ENCODE measurements at regions not wholly inside any gene's neighbourhood (a gene's known extent, or its start where the extent isn't known, plus 50 kb on each side); places are given as distances from the start of the nearest gene placed in this dataset.

GRCh38 chr1:244183037-244183436 is 132.0 kb downstream of the ZBTB18 start:
- H3K27me3 Mint-ChIP-seq = peaks cover 0 to 4% (median under 1%) of the 10 kb centered on the region in 3 donors
- no peaks in the 10 kb centered on the region for H3K36me3 Mint-ChIP-seq
- ATAC-seq (ENCODE audit: low read depth in 2 of 2) = no peak
- H3K4me3 Mint-ChIP-seq = no peak overlapping the region
- H3K4me1 Mint-ChIP-seq = no peaks in the 10 kb centered on the region
- no peaks in the 10 kb centered on the region for H3K9me3 Mint-ChIP-seq
- peak overlapping the region in 1 of 6 donors; percentile 59 for H3K27ac Mint-ChIP-seq
- DNase-seq = no peak

GRCh38 chr1:244186372-244186771 is 135.3 kb downstream of the ZBTB18 start:
- Mint-ChIP-seq H3K4me3 (no peak overlapping the region), H3K9me3 (peaks cover 6 to 11% (median 9%) of the 10 kb centered on the region in 7 donors), H3K4me1 (no peaks in the 10 kb centered on the region), H3K27me3 (peaks cover 0 to 4% (median 0%) of the 10 kb centered on the region in 3 donors), H3K27ac (no peak overlapping the region), H3K36me3 (peaks cover 0 to 12% of the 10 kb centered on the region in 2 donors)
- DNase-seq (no peak), ATAC-seq (ENCODE audit: low read depth in 2 of 2) (no peak)

DNA sequence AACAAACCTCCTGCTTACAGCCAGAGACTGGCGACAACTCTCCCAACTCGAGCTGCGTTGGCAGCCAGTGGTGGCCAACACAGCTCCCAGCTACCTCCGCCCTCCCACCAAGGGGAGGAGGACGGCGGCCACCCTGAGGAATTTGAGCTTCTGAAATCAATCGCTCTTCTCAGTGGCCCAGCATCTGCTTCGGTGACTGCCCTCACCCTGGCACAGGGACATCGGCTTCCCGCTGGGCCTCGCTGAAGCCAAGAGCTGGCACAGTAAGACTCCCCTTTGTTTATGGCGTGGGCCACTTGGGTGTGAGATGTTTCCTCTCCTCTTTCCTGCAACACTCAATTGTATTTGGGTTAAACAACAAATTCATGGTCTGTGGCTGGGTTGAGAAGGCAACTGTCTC is 136.2 kb downstream of the ZBTB18 start:
- Mint-ChIP-seq H3K4me1 (no peaks in the 10 kb centered on the region), H3K27ac (no peak overlapping the region), H3K27me3 (peaks cover 0 to 4% (median 0%) of the 10 kb centered on the region in 3 donors), H3K36me3 (peaks cover 0 to 12% of the 10 kb centered on the region in 2 donors), H3K9me3 (peaks cover 6 to 11% (median 9%) of the 10 kb centered on the region in 7 donors), H3K4me3 (no peak overlapping the region)
- no peak for ATAC-seq (ENCODE audit: low read depth in 2 of 2)
- no peak for DNase-seq

DNA sequence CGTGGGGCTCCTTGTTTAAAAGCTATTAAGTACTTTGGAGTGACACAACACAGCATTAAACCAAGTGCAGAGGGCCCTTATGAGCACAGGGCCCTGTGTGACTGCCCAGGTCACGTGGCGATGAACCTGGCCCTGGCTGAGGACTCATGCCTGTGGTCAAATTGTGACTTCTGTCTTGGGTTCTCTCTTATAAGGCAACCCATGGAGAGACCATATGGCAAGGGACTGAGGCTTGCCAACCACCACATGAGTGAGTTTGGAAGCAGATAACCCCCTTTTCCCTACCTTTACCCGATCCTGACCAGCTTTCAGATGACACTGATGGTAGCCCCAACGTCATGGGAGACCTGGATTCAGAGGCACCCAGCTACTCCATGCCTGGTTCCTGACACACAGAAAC is 140.5 kb downstream of the ZBTB18 start:
- peaks cover 0 to 12% of the 10 kb centered on the region in 2 donors for H3K36me3 Mint-ChIP-seq
- peak overlapping the region in 1 of 8 donors; percentile 55 for H3K4me3 Mint-ChIP-seq
- H3K27me3 Mint-ChIP-seq = peaks cover 0 to 7% (median 7%) of the 10 kb centered on the region in 3 donors
- H3K4me1 Mint-ChIP-seq = no peaks in the 10 kb centered on the region
- DNase-seq (no peak), ATAC-seq (ENCODE audit: low read depth in 2 of 2) (no peak)
- H3K9me3 Mint-ChIP-seq = peaks cover 6 to 11% (median 9%) of the 10 kb centered on the region in 7 donors
- no peak overlapping the region for H3K27ac Mint-ChIP-seq

GRCh38 chr1:244192325-244192724 is 141.2 kb downstream of the ZBTB18 start:
- H3K4me3 Mint-ChIP-seq = no peak overlapping the region
- peak overlapping the region in 1 of 6 donors; percentile 30 for H3K27ac Mint-ChIP-seq
- no peaks in the 10 kb centered on the region for H3K4me1 Mint-ChIP-seq
- ATAC-seq (ENCODE audit: low read depth in 2 of 2) = no peak
- peaks cover 0 to 10% (median 7%) of the 10 kb centered on the region in 3 donors for H3K27me3 Mint-ChIP-seq
- no peak for DNase-seq
- peaks cover 6 to 11% (median 9%) of the 10 kb centered on the region in 7 donors for H3K9me3 Mint-ChIP-seq
- peaks cover 0 to 12% of the 10 kb centered on the region in 2 donors for H3K36me3 Mint-ChIP-seq

DNA sequence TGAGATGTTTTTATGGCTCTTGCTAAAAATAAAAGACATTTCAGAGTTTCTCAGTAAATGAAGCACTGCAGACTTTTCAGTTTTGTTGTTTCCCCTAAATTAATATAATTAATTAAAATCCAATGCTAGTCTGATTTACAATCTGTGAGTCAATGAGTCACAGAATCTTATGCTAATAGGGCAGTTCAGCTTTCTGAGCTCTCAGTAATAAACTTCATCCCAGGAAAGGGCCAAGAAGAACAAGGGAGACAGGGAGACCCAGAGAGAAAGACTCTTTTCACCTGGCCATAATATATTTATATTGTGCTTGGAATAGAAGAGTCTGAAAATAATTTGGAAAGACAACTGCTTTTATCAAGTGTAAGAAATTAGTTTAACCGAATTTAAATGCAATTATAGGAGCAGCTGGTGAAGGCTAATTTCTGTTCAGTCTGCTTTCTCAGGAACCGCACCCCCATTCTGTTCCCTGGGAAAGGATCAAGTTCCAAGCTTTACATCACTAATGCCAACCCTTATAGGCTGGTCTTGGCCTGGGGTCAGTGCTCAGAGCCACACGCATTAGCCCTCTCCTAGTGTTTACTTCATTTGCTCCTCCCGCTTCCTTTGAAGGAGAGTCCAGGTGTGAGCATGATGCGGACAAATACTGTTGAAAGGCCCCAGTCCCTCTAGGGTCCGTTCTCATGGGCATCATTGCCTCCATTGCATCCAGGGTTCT is 145.6 kb downstream of the ZBTB18 start:
- no peaks in the 10 kb centered on the region for H3K9me3 Mint-ChIP-seq
- no peak overlapping the region for H3K27ac Mint-ChIP-seq
- no peak for ATAC-seq (ENCODE audit: low read depth in 2 of 2)
- DNase-seq = no peak
- H3K4me1 Mint-ChIP-seq = peaks cover 0 to 6% (median 0%) of the 10 kb centered on the region in 3 donors
- H3K27me3 Mint-ChIP-seq = peaks cover 6 to 15% (median 7%) of the 10 kb centered on the region in 3 donors
- H3K4me3 Mint-ChIP-seq = no peak overlapping the region
- no peaks in the 10 kb centered on the region for H3K36me3 Mint-ChIP-seq

DNA sequence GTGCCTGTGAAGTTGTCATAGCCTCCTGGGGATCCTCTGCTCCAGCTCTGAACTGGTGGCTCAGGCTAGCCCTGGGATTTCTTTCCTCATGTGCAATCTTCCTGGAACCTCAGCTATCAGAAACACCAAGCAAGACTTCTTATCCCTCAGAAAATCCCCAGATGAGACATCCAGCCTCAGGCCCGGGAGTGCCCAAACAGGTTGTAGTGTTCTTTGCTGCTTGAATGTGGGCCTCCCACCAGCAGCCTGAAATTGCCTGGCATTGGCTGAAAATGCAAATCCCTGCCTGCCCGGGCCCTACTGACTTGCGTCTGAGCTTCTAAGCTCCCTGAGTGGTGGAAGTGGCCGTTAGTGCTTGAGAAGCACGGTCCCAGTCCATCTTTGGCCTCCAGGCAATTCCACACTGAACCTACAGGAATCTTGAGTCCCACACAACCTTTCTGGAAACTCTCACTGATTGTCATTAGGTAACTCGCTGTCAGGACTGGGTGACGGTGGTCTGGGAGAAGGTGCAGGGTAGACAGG is 146.8 kb downstream of the ZBTB18 start:
- Mint-ChIP-seq H3K9me3 (no peaks in the 10 kb centered on the region), H3K27ac (no peak overlapping the region), H3K4me1 (peaks cover 0 to 6% (median 0%) of the 10 kb centered on the region in 3 donors), H3K36me3 (no peaks in the 10 kb centered on the region), H3K27me3 (peaks cover 6 to 15% (median 7%) of the 10 kb centered on the region in 3 donors), H3K4me3 (peak overlapping the region in 1 of 8 donors; percentile 59)
- no peak for DNase-seq
- ATAC-seq (ENCODE audit: low read depth in 2 of 2) = no peak

GRCh38 chr1:244199902-244200301 is 148.8 kb downstream of the ZBTB18 start:
- H3K36me3 Mint-ChIP-seq = no peaks in the 10 kb centered on the region
- H3K9me3 Mint-ChIP-seq = no peaks in the 10 kb centered on the region
- no peak overlapping the region for H3K4me3 Mint-ChIP-seq
- no peak for DNase-seq
- H3K4me1 Mint-ChIP-seq = peaks cover 0 to 6% (median 0%) of the 10 kb centered on the region in 3 donors
- H3K27ac Mint-ChIP-seq = peak overlapping the region in 1 of 6 donors; percentile 70
- no peak for ATAC-seq (ENCODE audit: low read depth in 2 of 2)
- peaks cover 7 to 22% (median 14%) of the 10 kb centered on the region in 3 donors for H3K27me3 Mint-ChIP-seq

DNA sequence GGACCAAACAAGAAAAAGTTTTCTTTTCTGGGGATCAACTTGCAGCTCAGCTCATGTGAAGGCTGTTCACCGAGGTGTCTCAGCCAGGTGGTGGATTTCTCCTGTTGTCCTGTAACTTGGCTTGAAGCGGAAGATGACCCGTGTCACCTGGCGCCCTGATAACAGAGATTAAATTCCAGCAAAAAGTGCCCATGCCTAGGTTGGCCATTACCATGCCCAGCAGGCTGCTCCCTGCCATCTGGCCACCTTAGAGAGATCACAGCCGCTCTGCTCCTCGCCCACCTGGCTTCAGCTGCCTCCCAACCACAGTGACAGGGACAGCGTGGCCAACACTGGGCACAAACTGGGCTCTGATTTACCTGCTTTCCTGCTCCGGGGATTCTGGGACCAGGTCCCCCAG is 149.5 kb downstream of the ZBTB18 start:
- no peaks in the 10 kb centered on the region for H3K36me3 Mint-ChIP-seq
- ATAC-seq (ENCODE audit: low read depth in 2 of 2) (no peak), DNase-seq (no peak)
- no peak overlapping the region for H3K4me3 Mint-ChIP-seq
- H3K27me3 Mint-ChIP-seq = peaks cover 5 to 16% (median 14%) of the 10 kb centered on the region in 3 donors
- peaks cover 0 to 6% (median 0%) of the 10 kb centered on the region in 3 donors for H3K4me1 Mint-ChIP-seq
- H3K9me3 Mint-ChIP-seq = no peaks in the 10 kb centered on the region
- no peak overlapping the region for H3K27ac Mint-ChIP-seq

DNA sequence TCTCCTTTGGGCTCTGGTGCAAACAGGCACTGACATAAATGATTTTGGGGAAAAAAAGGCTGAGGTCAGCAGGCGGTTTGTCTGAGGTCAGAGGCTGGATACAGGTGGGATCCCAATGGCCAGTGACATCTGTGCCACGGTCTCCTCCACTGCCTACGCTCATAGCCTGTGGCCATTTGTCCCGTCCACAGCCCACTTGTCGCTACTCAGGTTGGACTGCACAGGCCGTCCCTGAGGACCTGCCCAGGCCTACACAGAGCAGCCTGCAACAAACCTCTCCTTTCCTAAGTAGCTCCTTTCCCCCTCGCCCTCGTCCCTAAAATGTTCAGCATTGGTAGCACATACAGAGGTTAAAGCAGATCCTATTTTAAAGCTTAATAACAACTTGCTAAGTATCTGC is 150.7 kb downstream of the ZBTB18 start:
- DNase-seq (no peak), ATAC-seq (ENCODE audit: low read depth in 2 of 2) (no peak)
- Mint-ChIP-seq H3K9me3 (no peaks in the 10 kb centered on the region), H3K36me3 (no peaks in the 10 kb centered on the region), H3K27me3 (peaks cover 4 to 15% (median 14%) of the 10 kb centered on the region in 3 donors), H3K4me1 (peaks cover 0 to 6% (median 0%) of the 10 kb centered on the region in 3 donors), H3K4me3 (no peak overlapping the region), H3K27ac (peak overlapping the region in 1 of 6 donors; percentile 59)

- DNase-seq = no peak
- peaks cover 0 to 5% (median 0%) of the 10 kb centered on the region in 7 donors for H3K9me3 Mint-ChIP-seq
- peaks cover 0 to 6% of the 10 kb centered on the region in 2 donors for H3K36me3 Mint-ChIP-seq
- no peak overlapping the region for H3K4me3 Mint-ChIP-seq
- ATAC-seq (ENCODE audit: low read depth in 2 of 2) = no peak
- peaks cover 4 to 18% (median 11%) of the 10 kb centered on the region in 3 donors for H3K27me3 Mint-ChIP-seq
- peaks cover 0 to 9% (median 4%) of the 10 kb centered on the region in 3 donors for H3K4me1 Mint-ChIP-seq
- no peak overlapping the region for H3K27ac Mint-ChIP-seq
These were observed 152.9 kb downstream of the ZBTB18 start for GRCh38 chr1:244204004-244204403.

- no peak for DNase-seq
- Mint-ChIP-seq H3K4me3 (no peak overlapping the region), H3K27me3 (peaks cover 4 to 15% (median 7%) of the 10 kb centered on the region in 3 donors), H3K27ac (no peak overlapping the region), H3K36me3 (peaks cover 0 to 6% of the 10 kb centered on the region in 2 donors), H3K4me1 (peaks cover 10 to 14% (median 10%) of the 10 kb centered on the region in 3 donors), H3K9me3 (peaks cover 0 to 5% (median 0%) of the 10 kb centered on the region in 7 donors)
- no peak for ATAC-seq (ENCODE audit: low read depth in 2 of 2)
These were observed 154.1 kb downstream of the ZBTB18 start for GRCh38 chr1:244205171-244205570.

DNA sequence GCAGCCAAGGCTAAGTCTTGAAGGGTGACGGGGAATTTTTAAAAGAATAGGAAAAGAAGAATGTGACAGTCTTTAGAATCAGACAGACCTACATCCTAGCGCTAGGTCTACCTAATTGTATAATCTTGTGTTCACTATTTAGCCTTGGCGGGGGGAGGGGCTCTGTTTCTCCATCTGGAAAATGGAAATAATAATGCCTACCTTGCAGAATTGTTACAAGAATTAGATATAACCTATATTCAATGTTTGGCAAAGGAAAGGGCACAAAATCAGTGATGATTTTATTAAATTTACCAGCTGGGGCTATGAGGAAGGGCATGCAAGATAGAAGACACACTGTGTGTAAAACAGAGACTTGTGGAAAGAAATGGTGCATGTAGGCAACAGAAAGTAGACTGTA is 154.8 kb downstream of the ZBTB18 start:
- H3K36me3 Mint-ChIP-seq = peaks cover 0 to 6% of the 10 kb centered on the region in 2 donors
- H3K27ac Mint-ChIP-seq = no peak overlapping the region
- DNase-seq (no peak), ATAC-seq (ENCODE audit: low read depth in 2 of 2) (no peak)
- peaks cover 10 to 15% (median 13%) of the 10 kb centered on the region in 3 donors for H3K4me1 Mint-ChIP-seq
- H3K27me3 Mint-ChIP-seq = peaks cover 4 to 15% (median 7%) of the 10 kb centered on the region in 3 donors
- H3K9me3 Mint-ChIP-seq = peaks cover 0 to 5% (median 0%) of the 10 kb centered on the region in 7 donors
- no peak overlapping the region for H3K4me3 Mint-ChIP-seq

Data from naive B cell (primary cell).